Smooth muscle cell (in vitro differentiated cells): ENCODE measurements at regions not wholly inside any gene's neighbourhood (a gene's known extent, or its start where the extent isn't known, plus 50 kb on each side); places are given as distances from the start of the nearest gene placed in this dataset.
"Not testable (repeated sequence)": the region's sequence is repeated elsewhere in the genome, so short reads cannot be mapped to it uniquely, and the experiment has no call there.

ENCODE experiments used
- DNase-seq: peaks from one replicate; lab custom pipeline; 2025; ENCODE audit not compliant: unreplicated experiment; lab: John Stamatoyannopoulos, UW
- H2AFZ ChIP-seq: fragments of 200-600 bp; sonication (generic); 2 replicates; pipeline ENCODE4 v1.6.0; 2016; ENCODE audit warnings: antibody characterized with exemption, low read depth, mild to moderate bottlenecking
- H3F3A ChIP-seq: fragments of 200-600 bp; sonication (generic); 2 replicates; pipeline ENCODE4 v1.6.0; 2017; ENCODE audit warnings: antibody characterized with exemption, low read depth
- H3K27ac ChIP-seq: fragments of 200-600 bp; sonication (generic); 2 replicates; pipeline ENCODE4 v1.5.1; 2016; ENCODE audit warnings: low read depth, mild to moderate bottlenecking
- H3K27me3 ChIP-seq: fragments of 200-600 bp; sonication (generic); 2 replicates; pipeline ENCODE4 v1.6.1; 2016; ENCODE audit warnings: low read depth, mild to moderate bottlenecking
- H3K36me3 ChIP-seq: fragments of 200-600 bp; sonication (generic); 2 replicates; pipeline ENCODE4 v1.5.1; 2016; ENCODE audit warnings: low read depth
- H3K4me1 ChIP-seq: fragments of 200-600 bp; sonication (generic); 2 replicates; pipeline ENCODE4 v1.5.1; 2016; ENCODE audit warnings: low read depth
- H3K4me2 ChIP-seq: fragments of 200-600 bp; sonication (generic); 2 replicates; pipeline ENCODE4 v1.6.0; 2016; ENCODE audit warnings: mild to moderate bottlenecking
- H3K4me3 ChIP-seq: fragments of 200-600 bp; sonication (generic); 2 replicates; pipeline ENCODE4 v1.5.1; 2016; ENCODE audit warnings: mild to moderate bottlenecking
- H3K79me2 ChIP-seq: fragments of 200-600 bp; sonication (generic); 2 replicates; pipeline ENCODE4 v1.6.0; 2016; ENCODE audit warnings: low read depth, mild to moderate bottlenecking
- H3K9ac ChIP-seq: fragments of 200-600 bp; sonication (generic); 2 replicates; pipeline ENCODE4 v1.6.0; 2016; ENCODE audit warnings: low read depth
- H3K9me3 ChIP-seq: fragments of 200-600 bp; sonication (generic); replicated peaks from 2 replicates; pipeline ENCODE4 v1.5.1; 2016; ENCODE audit warnings: low read depth
- H4K20me1 ChIP-seq: fragments of 200-600 bp; sonication (generic); 2 replicates; pipeline ENCODE4 v1.6.0; 2016; ENCODE audit warnings: low read depth
- CTCF ChIP-seq: fragments of 200-600 bp; sonication (generic); IDR thresholded peaks from 2 replicates; pipeline ENCODE4 v1.5.1; 2017; ENCODE audit warnings: borderline replicate concordance, mild to moderate bottlenecking, antibody characterized with exemption; ENCODE audit not compliant: insufficient read depth, poor library complexity, severe bottlenecking
- WGBS: methylation state at CpG from one replicate; pipeline ENCODE4 v1.1.7; 2016; ENCODE audit warnings: low lambda C conversion rate; 5-methylcytosine and 5-hydroxymethylcytosine counted together

DNA sequence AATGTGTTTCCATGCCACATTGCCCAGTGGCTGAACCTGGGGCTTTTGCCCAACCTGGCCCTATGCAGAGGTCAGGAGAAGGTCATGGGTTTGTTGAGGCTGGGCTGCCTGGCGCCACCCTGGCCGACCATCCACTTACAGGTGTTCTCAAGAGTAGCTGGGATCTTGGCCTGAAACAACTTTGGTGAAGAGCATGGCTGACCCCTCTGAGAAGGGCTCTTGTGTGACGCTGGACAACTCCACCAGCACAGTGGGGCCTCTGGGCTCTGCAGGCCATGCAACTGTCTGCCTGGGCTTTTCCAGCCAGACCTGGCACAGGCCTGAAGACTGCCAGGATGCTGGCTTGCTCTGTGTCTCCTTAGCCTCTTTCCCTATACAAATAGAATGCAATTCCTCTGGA, 76.4 kb upstream of the ZNG1B start:
- Histone ChIP-seq H3K9ac (no peak overlapping the region), H3K36me3 (no peaks in the 10 kb centered on the region), H3K27ac (no peak overlapping the region), H2AFZ (no peak overlapping the region), H3K9me3 (no peaks in the 10 kb centered on the region), H3K27me3 (peaks cover 3% of the 10 kb centered on the region), H3K4me2 (no peak overlapping the region), H4K20me1 (no peaks in the 10 kb centered on the region), H3K4me1 (no peaks in the 10 kb centered on the region), H3K4me3 (no peak overlapping the region), H3F3A (no peaks in the 10 kb centered on the region), H3K79me2 (no peaks in the 10 kb centered on the region)
- TF ChIP-seq CTCF, result no peak
- DNase-seq, result no peak
- 91% methylated on average over 3 of the region's 3 CpGs for WGBS

- Histone ChIP-seq H3K9me3 (no peaks in the 10 kb centered on the region), H4K20me1 (no peaks in the 10 kb centered on the region), H3K27ac (no peak overlapping the region), H3K36me3 (no peaks in the 10 kb centered on the region), H3K9ac (no peak overlapping the region), H3K4me2 (no peak overlapping the region), H3K79me2 (no peaks in the 10 kb centered on the region), H3K4me3 (no peak overlapping the region), H3K27me3 (peaks cover 2% of the 10 kb centered on the region), H3F3A (no peaks in the 10 kb centered on the region), H2AFZ (no peak overlapping the region), H3K4me1 (peaks cover 8% of the 10 kb centered on the region)
- no peak for TF ChIP-seq CTCF
- no peak for DNase-seq
- 70% methylated on average over 3 of the region's 3 CpGs for WGBS
Measured at GRCh38 chr2:113357071-113357470, 78.3 kb upstream of the PAX8 start.

GRCh38 chr2:113356284-113356683, 77.6 kb upstream of the PAX8 start:
- not testable (repeated sequence) for H3K4me2 ChIP-seq, H3K4me3 ChIP-seq, H3K9me3 ChIP-seq, DNase-seq, H3K27me3 ChIP-seq, H3K9ac ChIP-seq, H3K4me1 ChIP-seq, H3F3A ChIP-seq, H3K27ac ChIP-seq, H3K36me3 ChIP-seq, H4K20me1 ChIP-seq, H3K79me2 ChIP-seq, H2AFZ ChIP-seq
- 77% methylated on average over 5 of the region's 5 CpGs for WGBS

- H3K9ac ChIP-seq, H3K4me1 ChIP-seq, H3K4me2 ChIP-seq, DNase-seq, H2AFZ ChIP-seq, H3K36me3 ChIP-seq, H3F3A ChIP-seq, H3K79me2 ChIP-seq, H3K9me3 ChIP-seq, H3K27ac ChIP-seq, H4K20me1 ChIP-seq, H3K4me3 ChIP-seq, H3K27me3 ChIP-seq: not testable (repeated sequence)
- 47% methylated on average over 8 of the region's 8 CpGs for WGBS
Measured at GRCh38 chr2:113355339-113356015, 76.8 kb upstream of the PAX8 start.
